ENCODE measurements at regions not wholly inside any gene's neighbourhood (a gene's known extent, or its start where the extent isn't known, plus 50 kb on each side); places are given as distances from the start of the nearest gene placed in this dataset.
"Not testable (repeated sequence)": the region's sequence is repeated elsewhere in the genome, so short reads cannot be mapped to it uniquely, and the experiment has no call there.

DNA sequence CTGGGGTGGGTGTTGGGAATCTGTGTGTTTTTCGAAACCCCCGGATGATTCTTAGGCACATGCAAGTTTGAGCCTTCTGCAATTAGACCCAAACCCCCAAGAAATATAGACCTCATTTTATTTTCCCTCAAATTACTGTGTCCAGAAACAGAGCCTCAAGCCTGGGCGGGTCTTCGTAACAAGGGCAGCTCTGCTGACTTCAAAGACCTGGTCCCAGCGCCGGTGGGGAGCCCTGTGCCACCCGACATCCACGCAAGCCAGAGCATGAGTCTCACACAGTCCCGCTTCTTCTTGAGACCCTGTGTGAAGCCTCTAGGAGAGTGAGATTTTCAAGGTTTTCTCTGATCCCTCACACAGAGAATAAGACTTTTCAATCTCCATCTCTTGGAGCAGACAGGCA, 397.3 kb downstream of the RPS6KC1 start:
- H3K4me3 ChIP-seq (ENCODE audit: low read depth, low read length), result no peak overlapping the region
- TF ChIP-seq, protein P1, sequence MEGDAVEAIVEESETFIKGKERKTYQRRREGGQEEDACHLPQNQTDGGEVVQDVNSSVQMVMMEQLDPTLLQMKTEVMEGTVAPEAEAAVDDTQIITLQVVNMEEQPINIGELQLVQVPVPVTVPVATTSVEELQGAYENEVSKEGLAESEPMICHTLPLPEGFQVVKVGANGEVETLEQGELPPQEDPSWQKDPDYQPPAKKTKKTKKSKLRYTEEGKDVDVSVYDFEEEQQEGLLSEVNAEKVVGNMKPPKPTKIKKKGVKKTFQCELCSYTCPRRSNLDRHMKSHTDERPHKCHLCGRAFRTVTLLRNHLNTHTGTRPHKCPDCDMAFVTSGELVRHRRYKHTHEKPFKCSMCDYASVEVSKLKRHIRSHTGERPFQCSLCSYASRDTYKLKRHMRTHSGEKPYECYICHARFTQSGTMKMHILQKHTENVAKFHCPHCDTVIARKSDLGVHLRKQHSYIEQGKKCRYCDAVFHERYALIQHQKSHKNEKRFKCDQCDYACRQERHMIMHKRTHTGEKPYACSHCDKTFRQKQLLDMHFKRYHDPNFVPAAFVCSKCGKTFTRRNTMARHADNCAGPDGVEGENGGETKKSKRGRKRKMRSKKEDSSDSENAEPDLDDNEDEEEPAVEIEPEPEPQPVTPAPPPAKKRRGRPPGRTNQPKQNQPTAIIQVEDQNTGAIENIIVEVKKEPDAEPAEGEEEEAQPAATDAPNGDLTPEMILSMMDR (IDR thresholded peaks at IDR 0.05; ENCODE audit: insufficient read depth, low read depth, low read length), result no peak
- DNase-seq (ENCODE audit: low read depth), result no peak

DNA sequence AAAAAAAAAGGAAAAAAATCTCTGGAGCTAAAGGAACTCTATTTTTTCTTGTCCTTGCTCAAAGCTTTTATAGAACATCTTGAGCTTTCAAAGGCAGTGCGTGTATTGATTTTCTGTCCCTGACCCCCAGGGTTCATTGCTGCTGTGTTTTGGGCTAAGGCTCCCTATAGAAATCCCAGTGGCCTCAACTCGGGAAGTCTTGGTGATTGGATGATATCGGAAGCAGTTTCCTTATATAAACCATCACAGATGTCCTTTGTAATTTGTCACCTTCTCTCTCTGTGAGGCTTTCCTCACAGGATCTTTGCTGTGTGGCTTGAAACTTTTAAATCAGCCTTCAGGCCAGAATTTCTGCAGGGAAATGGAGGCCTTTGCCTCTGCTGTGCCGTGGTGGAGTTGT, 397.7 kb downstream of the RPS6KC1 start:
- H3K4me3 ChIP-seq (ENCODE audit: low read depth, low read length), result no peak overlapping the region
- TF ChIP-seq, protein P1 (IDR thresholded peaks at IDR 0.05; ENCODE audit: insufficient read depth, low read depth, low read length), result no peak
- no peak for DNase-seq (ENCODE audit: low read depth)

DNA sequence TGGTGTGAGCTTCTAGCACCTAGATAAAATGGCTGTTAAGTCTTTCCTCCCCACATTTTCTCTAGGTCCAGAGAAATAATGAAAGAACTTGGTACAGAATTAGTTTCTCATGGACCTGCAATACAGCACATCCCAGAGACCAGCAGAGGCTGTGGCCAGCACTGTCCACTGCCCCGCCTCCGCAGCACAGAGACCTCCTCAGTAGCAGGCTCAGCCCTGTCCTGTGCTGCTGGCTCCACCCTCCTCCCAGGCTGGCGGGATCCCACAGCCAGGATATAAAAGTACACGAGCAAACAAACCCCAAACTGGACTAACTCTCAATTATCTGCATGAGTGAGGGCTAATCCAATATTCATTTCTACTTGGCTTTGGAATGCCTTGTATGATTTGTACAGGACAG, 401.5 kb downstream of the RPS6KC1 start:
- TF ChIP-seq, protein P1 (IDR thresholded peaks at IDR 0.05; ENCODE audit: insufficient read depth, low read depth, low read length), result no peak
- DNase-seq (ENCODE audit: low read depth), result no peak

DNA sequence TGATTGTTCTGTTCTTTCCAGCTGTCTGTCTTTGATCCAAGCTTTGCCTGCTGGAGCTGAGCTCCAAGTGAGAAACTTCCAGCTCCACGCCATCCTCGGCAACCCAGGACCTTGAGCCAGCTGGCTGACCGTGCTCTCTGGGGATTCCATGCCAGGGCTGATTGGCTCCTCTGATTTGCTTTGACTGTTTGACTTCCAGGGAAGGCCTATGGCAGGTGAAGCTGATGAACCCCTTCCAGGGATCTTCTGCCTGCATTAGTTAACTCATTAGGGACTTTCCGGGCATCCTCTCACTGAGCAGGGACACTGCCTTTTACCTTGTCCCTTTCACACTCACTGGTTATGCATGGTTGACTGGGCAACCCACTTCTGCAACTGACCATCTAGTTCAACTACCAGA, 406.1 kb downstream of the RPS6KC1 start:
- no peak overlapping the region for H3K4me3 ChIP-seq (ENCODE audit: low read depth, low read length)
- TF ChIP-seq, protein P1 (IDR thresholded peaks at IDR 0.05; ENCODE audit: insufficient read depth, low read depth, low read length), result no peak
- no peak for DNase-seq (ENCODE audit: low read depth)

More for the DNA sequence above, 401.5 kb downstream of the RPS6KC1 start:
- H3K4me3 ChIP-seq (ENCODE audit: low read depth, low read length), result no peak overlapping the region

DNA sequence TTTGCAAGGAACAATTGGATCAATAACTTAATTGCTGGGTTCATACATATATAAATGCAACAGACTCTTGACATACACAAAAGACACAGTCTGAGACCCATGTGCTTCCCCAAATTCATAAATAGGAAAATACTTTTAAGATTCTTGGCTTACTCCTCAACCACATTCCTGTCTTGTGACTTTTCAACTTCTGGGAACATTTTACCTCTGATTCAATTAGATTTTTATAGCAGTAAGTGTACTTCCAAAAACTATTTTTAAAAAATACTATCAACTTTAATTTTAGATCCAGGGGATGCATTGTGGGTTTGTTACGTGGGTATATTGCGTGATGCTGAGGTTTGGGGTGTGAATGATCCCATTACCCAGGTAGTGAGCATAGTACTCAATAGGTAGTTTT, 406.7 kb downstream of the RPS6KC1 start:
- TF ChIP-seq, protein P1 (IDR thresholded peaks at IDR 0.05; ENCODE audit: insufficient read depth, low read depth, low read length), result no peak
- DNase-seq (ENCODE audit: low read depth), result no peak
- no peak overlapping the region for H3K4me3 ChIP-seq (ENCODE audit: low read depth, low read length)

DNA sequence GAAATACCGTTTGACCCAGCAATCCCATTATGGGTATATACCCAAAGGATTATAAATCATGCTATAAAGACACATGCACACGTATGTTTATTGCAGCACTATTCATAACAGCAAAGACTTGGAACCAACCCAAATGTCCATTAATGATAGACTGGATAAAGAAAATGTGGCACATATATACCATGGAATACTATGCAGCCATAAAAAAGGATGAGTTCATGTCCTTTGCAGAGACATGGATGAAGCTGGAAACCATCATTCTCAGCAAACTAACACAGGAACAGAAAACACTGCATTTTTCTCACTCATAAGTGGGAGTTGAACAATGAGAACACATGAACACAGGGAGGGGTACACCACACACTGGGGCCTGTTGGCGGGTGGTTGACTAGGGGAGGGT, 411.3 kb downstream of the RPS6KC1 start:
- not testable (repeated sequence) for DNase-seq (ENCODE audit: low read depth); H3K4me3 ChIP-seq (ENCODE audit: low read depth, low read length)

DNA sequence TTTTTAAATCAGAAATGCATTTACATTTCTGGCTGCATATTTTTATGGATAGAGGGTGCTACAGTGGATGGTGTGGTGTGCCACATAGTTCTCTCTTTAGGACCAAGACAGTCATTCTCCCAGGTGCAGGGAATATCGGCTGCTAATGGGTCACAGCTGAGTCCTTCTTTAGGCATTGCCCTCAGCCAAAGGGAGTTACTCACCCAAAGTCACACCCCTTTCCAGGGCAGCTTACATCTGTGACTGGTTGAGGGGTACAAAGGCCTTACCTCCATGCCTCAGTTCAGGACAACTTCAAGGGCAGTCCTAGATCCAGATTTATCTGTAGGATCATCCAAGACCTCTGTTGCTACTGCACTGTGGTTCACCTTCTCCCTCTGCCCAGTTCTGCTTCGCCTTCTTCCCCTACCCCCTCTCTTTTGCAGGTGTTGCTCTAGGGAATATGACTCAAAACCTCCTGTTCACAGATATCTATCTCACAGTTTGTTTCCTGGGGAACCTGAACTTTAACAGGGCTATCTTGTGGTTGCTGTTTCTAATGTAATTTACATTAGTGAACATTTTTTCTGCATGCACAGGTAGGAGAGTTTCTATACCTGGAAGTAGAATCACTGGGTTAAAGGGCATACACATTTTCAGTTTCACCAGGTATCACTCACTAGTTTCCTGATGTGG, 413.9 kb downstream of the RPS6KC1 start:
- no peak overlapping the region for H3K4me3 ChIP-seq (ENCODE audit: low read depth, low read length)
- TF ChIP-seq, protein P1 (IDR thresholded peaks at IDR 0.05; ENCODE audit: insufficient read depth, low read depth, low read length), result no peak

More for the DNA sequence above, 413.9 kb downstream of the RPS6KC1 start:
- DNase-seq (ENCODE audit: low read depth), result no peak
